ENCODE measurements at regions not wholly inside any gene's neighbourhood (a gene's known extent, or its start where the extent isn't known, plus 50 kb on each side); places are given as distances from the start of the nearest gene placed in this dataset.

- no peak for DNase-seq (ENCODE audit: low spot score)
- no peaks in the 10 kb centered on the region for H3K4me1 ChIP-seq (replicated peaks)
- intact Hi-C loops (cut with DNase I), result no loop called here
- no peaks in the 10 kb centered on the region for H3K27me3 ChIP-seq (replicated peaks; ENCODE audit: insufficient read depth)
- 89% methylated on average over 8 of the region's 8 CpGs for WGBS
- TF ChIP-seq POLR2A (IDR thresholded peaks at IDR 0.05) (no peak), CTCF (IDR thresholded peaks at IDR 0.05) (no peak), POLR2AphosphoS5 (IDR thresholded peaks at IDR 0.05) (no peak)
- no peak overlapping the region for H3K4me3 ChIP-seq
- no peak overlapping the region for H3K27ac ChIP-seq
- H3K9me3 ChIP-seq, result no peaks in the 10 kb centered on the region
- no peaks in the 10 kb centered on the region for H3K36me3 ChIP-seq
Measured at GRCh38 chr2:16314691-16315457, 350.8 kb downstream of the CYRIA start.

- TF ChIP-seq POLR2AphosphoS5 (IDR thresholded peaks at IDR 0.05) (no peak), POLR2A (IDR thresholded peaks at IDR 0.05) (no peak), CTCF (IDR thresholded peaks at IDR 0.05) (no peak)
- WGBS, result 100% methylated on average over 1 of the region's 1 CpG
- DNase-seq (ENCODE audit: low spot score), result no peak
- Histone ChIP-seq H3K36me3 (no peaks in the 10 kb centered on the region), H3K27me3 (replicated peaks; ENCODE audit: insufficient read depth) (no peaks in the 10 kb centered on the region), H3K4me1 (replicated peaks) (no peaks in the 10 kb centered on the region), H3K27ac (no peak overlapping the region), H3K9me3 (no peaks in the 10 kb centered on the region), H3K4me3 (no peak overlapping the region)
- intact Hi-C loops (cut with DNase I), result no loop called here
Measured at GRCh38 chr2:16314001-16314400, 351.6 kb downstream of the CYRIA start.

GRCh38 chr2:16313235-16313975, 352.2 kb downstream of the CYRIA start:
- no peaks in the 10 kb centered on the region for H3K27me3 ChIP-seq (replicated peaks; ENCODE audit: insufficient read depth)
- 92% methylated on average over 9 of the region's 9 CpGs for WGBS
- TF ChIP-seq POLR2AphosphoS5 (IDR thresholded peaks at IDR 0.05) (no peak), CTCF (IDR thresholded peaks at IDR 0.05) (no peak), POLR2A (IDR thresholded peaks at IDR 0.05) (no peak)

GRCh38 chr2:16312771-16313170, 352.9 kb downstream of the CYRIA start:
- no peak for TF ChIP-seq POLR2AphosphoS5 (IDR thresholded peaks at IDR 0.05)
- no peak for TF ChIP-seq POLR2A (IDR thresholded peaks at IDR 0.05)
- no peak for TF ChIP-seq CTCF (IDR thresholded peaks at IDR 0.05)
- WGBS, result 87% methylated on average over 2 of the region's 2 CpGs
- intact Hi-C loops (cut with DNase I), result no loop called here
- Histone ChIP-seq H3K9me3 (no peaks in the 10 kb centered on the region), H3K27ac (no peak overlapping the region), H3K4me1 (replicated peaks) (no peaks in the 10 kb centered on the region), H3K4me3 (no peak overlapping the region), H3K27me3 (replicated peaks; ENCODE audit: insufficient read depth) (no peaks in the 10 kb centered on the region), H3K36me3 (no peaks in the 10 kb centered on the region)
- no peak for DNase-seq (ENCODE audit: low spot score)

More at GRCh38 chr2:16313235-16313975, 352.2 kb downstream of the CYRIA start:
- Histone ChIP-seq H3K36me3 (no peaks in the 10 kb centered on the region), H3K4me1 (replicated peaks) (no peaks in the 10 kb centered on the region), H3K9me3 (no peaks in the 10 kb centered on the region), H3K4me3 (no peak overlapping the region), H3K27ac (no peak overlapping the region)
- intact Hi-C loops (cut with DNase I), result no loop called here
- DNase-seq (ENCODE audit: low spot score), result no peak
